Activated T-cell treated with anti-CD3 and anti-CD28 coated beads, Interleukin-2, amount 50 U/mL, for 72 hours (primary cell): ENCODE measurements at regions not wholly inside any gene's neighbourhood (a gene's known extent, or its start where the extent isn't known, plus 50 kb on each side); places are given as distances from the start of the nearest gene placed in this dataset.

ENCODE experiments used
- ATAC-seq, 2 donors: fragments of 150-1000 bp; cut with Tn5 transposase; replicated peaks in 1 of 2; 2 replicates each; pipeline ENCODE4 v1.10.0; 2021; ENCODE audit warnings: moderate library complexity in 2 of 2, mild to moderate bottlenecking in 1 of 2
- DNase-seq, 2 donors: peaks; one replicate each; pipeline ENCODE4 v3.0.0; 2021 to 2022; ENCODE audit warnings: mixed read lengths in 1 of 2
- H3K27ac Mint-ChIP-seq: one replicate; pipeline ENCODE4 v1.8.0; 2022; ENCODE audit warnings: mild to moderate bottlenecking, moderate library complexity, mixed read lengths
- H3K27me3 Mint-ChIP-seq: one replicate; pipeline ENCODE4 v1.8.0; 2022; ENCODE audit warnings: low read depth, mixed read lengths
- H3K36me3 Mint-ChIP-seq, 2 donors: one replicate each; pipeline ENCODE4 v1.8.0; 2022; ENCODE audit warnings: mixed read lengths in 2 of 2, mild to moderate bottlenecking in 1 of 2; ENCODE audit not compliant: insufficient read depth in 2 of 2
- H3K4me1 Mint-ChIP-seq: one replicate; pipeline ENCODE4 v1.8.0; 2022; ENCODE audit warnings: low read depth, mixed read lengths
- H3K4me3 Mint-ChIP-seq, 2 donors: one replicate each; pipeline ENCODE4 v1.8.0; 2022; ENCODE audit warnings: mild to moderate bottlenecking in 2 of 2, mixed read lengths in 2 of 2, moderate library complexity in 2 of 2
- H3K9me3 Mint-ChIP-seq, 2 donors: one replicate each; pipeline ENCODE4 v1.8.0; 2022; ENCODE audit warnings: mixed read lengths in 2 of 2

GRCh38 chr10:123560301-123561140, 105.6 kb upstream of the GPR26 start:
- no peaks in the 10 kb centered on the region for H3K36me3 Mint-ChIP-seq
- no peaks in the 10 kb centered on the region for H3K9me3 Mint-ChIP-seq
- peaks cover 18% of the 10 kb centered on the region for H3K27me3 Mint-ChIP-seq
- DNase-seq: no peak
- peaks cover 5% of the 10 kb centered on the region for H3K4me1 Mint-ChIP-seq
- H3K4me3 Mint-ChIP-seq: no peak overlapping the region
- H3K27ac Mint-ChIP-seq: no peak overlapping the region
- no peak for ATAC-seq

- DNase-seq: no peak
- H3K9me3 Mint-ChIP-seq: no peaks in the 10 kb centered on the region
- no peak overlapping the region for H3K4me3 Mint-ChIP-seq
- H3K4me1 Mint-ChIP-seq: peaks cover 5% of the 10 kb centered on the region
- no peak overlapping the region for H3K27ac Mint-ChIP-seq
- no peaks in the 10 kb centered on the region for H3K36me3 Mint-ChIP-seq
- ATAC-seq: no peak
- peaks cover 18% of the 10 kb centered on the region for H3K27me3 Mint-ChIP-seq
Observed at GRCh38 chr10:123561141-123561440, 105.1 kb upstream of the GPR26 start.

- H3K4me3 Mint-ChIP-seq: no peak overlapping the region
- H3K36me3 Mint-ChIP-seq: no peaks in the 10 kb centered on the region
- no peaks in the 10 kb centered on the region for H3K9me3 Mint-ChIP-seq
Observed at GRCh38 chr10:123562387-123562786, 103.8 kb upstream of the GPR26 start.

GRCh38 chr10:123562811-123563580, 103.2 kb upstream of the GPR26 start:
- H3K36me3 Mint-ChIP-seq: no peaks in the 10 kb centered on the region
- DNase-seq: no peak
- H3K27me3 Mint-ChIP-seq: peaks cover 19% of the 10 kb centered on the region
- no peak for ATAC-seq
- H3K27ac Mint-ChIP-seq: no peak overlapping the region
- H3K9me3 Mint-ChIP-seq: no peaks in the 10 kb centered on the region
- H3K4me1 Mint-ChIP-seq: peaks cover 5% of the 10 kb centered on the region
- H3K4me3 Mint-ChIP-seq: no peak overlapping the region

More at GRCh38 chr10:123562387-123562786, 103.8 kb upstream of the GPR26 start:
- DNase-seq: no peak
- no peak overlapping the region for H3K27ac Mint-ChIP-seq
- H3K27me3 Mint-ChIP-seq: peaks cover 18% of the 10 kb centered on the region
- peaks cover 5% of the 10 kb centered on the region for H3K4me1 Mint-ChIP-seq
- no peak for ATAC-seq

- peaks cover 5% of the 10 kb centered on the region for H3K4me1 Mint-ChIP-seq
- DNase-seq (no peak), ATAC-seq (no peak)
- H3K4me3 Mint-ChIP-seq: no peak overlapping the region
- no peaks in the 10 kb centered on the region for H3K36me3 Mint-ChIP-seq
- no peaks in the 10 kb centered on the region for H3K9me3 Mint-ChIP-seq
- H3K27ac Mint-ChIP-seq: no peak overlapping the region
- peaks cover 23% of the 10 kb centered on the region for H3K27me3 Mint-ChIP-seq
Observed at GRCh38 chr10:123563581-123563855, 102.6 kb upstream of the GPR26 start.

GRCh38 chr10:123563994-123564393, 102.2 kb upstream of the GPR26 start:
- DNase-seq: no peak
- no peak overlapping the region for H3K27ac Mint-ChIP-seq
- H3K4me1 Mint-ChIP-seq: peaks cover 5% of the 10 kb centered on the region
- H3K4me3 Mint-ChIP-seq: no peak overlapping the region
- H3K9me3 Mint-ChIP-seq: no peaks in the 10 kb centered on the region
- no peak for ATAC-seq
- peaks cover 26% of the 10 kb centered on the region for H3K27me3 Mint-ChIP-seq
- H3K36me3 Mint-ChIP-seq: no peaks in the 10 kb centered on the region

GRCh38 chr10:123564631-123565030, 101.5 kb upstream of the GPR26 start:
- no peak for DNase-seq
- no peak overlapping the region for H3K4me3 Mint-ChIP-seq
- no peak overlapping the region for H3K27ac Mint-ChIP-seq
- H3K36me3 Mint-ChIP-seq: no peaks in the 10 kb centered on the region
- no peak for ATAC-seq
- no peaks in the 10 kb centered on the region for H3K9me3 Mint-ChIP-seq
- peaks cover 25% of the 10 kb centered on the region for H3K27me3 Mint-ChIP-seq
- H3K4me1 Mint-ChIP-seq: peaks cover under 1% of the 10 kb centered on the region

GRCh38 chr10:123565691-123566660, 100.2 kb upstream of the GPR26 start:
- H3K4me1 Mint-ChIP-seq: no peaks in the 10 kb centered on the region
- no peak overlapping the region for H3K4me3 Mint-ChIP-seq
- DNase-seq (no peak), ATAC-seq (no peak)
- peaks cover 15% of the 10 kb centered on the region for H3K27me3 Mint-ChIP-seq
- H3K9me3 Mint-ChIP-seq: no peaks in the 10 kb centered on the region
- H3K27ac Mint-ChIP-seq: no peak overlapping the region
- no peaks in the 10 kb centered on the region for H3K36me3 Mint-ChIP-seq

GRCh38 chr10:123567984-123568739, 98.0 kb upstream of the GPR26 start:
- Mint-ChIP-seq H3K36me3 (no peaks in the 10 kb centered on the region), H3K4me3 (no peak overlapping the region), H3K9me3 (no peaks in the 10 kb centered on the region), H3K4me1 (no peaks in the 10 kb centered on the region), H3K27me3 (peaks cover 22% of the 10 kb centered on the region), H3K27ac (no peak overlapping the region)
- DNase-seq (no peak), ATAC-seq (no peak)

GRCh38 chr10:123568751-123569150, 97.4 kb upstream of the GPR26 start:
- DNase-seq (no peak), ATAC-seq (no peak)
- no peaks in the 10 kb centered on the region for H3K36me3 Mint-ChIP-seq
- H3K4me3 Mint-ChIP-seq: no peak overlapping the region
- H3K27ac Mint-ChIP-seq: no peak overlapping the region
- no peaks in the 10 kb centered on the region for H3K9me3 Mint-ChIP-seq
- no peaks in the 10 kb centered on the region for H3K4me1 Mint-ChIP-seq
- peaks cover 22% of the 10 kb centered on the region for H3K27me3 Mint-ChIP-seq

- H3K9me3 Mint-ChIP-seq: no peaks in the 10 kb centered on the region
- H3K36me3 Mint-ChIP-seq: no peaks in the 10 kb centered on the region
- no peak for DNase-seq
- H3K4me3 Mint-ChIP-seq: no peak overlapping the region
- peaks cover 22% of the 10 kb centered on the region for H3K27me3 Mint-ChIP-seq
- no peak overlapping the region for H3K27ac Mint-ChIP-seq
- no peaks in the 10 kb centered on the region for H3K4me1 Mint-ChIP-seq
- no peak for ATAC-seq
Observed at GRCh38 chr10:123569436-123570035, 96.6 kb upstream of the GPR26 start.
